ENCODE measurements at regions not wholly inside any gene's neighbourhood (a gene's known extent, or its start where the extent isn't known, plus 50 kb on each side); places are given as distances from the start of the nearest gene placed in this dataset.

- TF ChIP-seq, protein P1, sequence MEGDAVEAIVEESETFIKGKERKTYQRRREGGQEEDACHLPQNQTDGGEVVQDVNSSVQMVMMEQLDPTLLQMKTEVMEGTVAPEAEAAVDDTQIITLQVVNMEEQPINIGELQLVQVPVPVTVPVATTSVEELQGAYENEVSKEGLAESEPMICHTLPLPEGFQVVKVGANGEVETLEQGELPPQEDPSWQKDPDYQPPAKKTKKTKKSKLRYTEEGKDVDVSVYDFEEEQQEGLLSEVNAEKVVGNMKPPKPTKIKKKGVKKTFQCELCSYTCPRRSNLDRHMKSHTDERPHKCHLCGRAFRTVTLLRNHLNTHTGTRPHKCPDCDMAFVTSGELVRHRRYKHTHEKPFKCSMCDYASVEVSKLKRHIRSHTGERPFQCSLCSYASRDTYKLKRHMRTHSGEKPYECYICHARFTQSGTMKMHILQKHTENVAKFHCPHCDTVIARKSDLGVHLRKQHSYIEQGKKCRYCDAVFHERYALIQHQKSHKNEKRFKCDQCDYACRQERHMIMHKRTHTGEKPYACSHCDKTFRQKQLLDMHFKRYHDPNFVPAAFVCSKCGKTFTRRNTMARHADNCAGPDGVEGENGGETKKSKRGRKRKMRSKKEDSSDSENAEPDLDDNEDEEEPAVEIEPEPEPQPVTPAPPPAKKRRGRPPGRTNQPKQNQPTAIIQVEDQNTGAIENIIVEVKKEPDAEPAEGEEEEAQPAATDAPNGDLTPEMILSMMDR (IDR thresholded peaks at IDR 0.05 in 8 of 11, conservative IDR thresholded peaks at IDR 0.05 in 3 of 11) = no peak
- TF ChIP-seq POLR2A (IDR thresholded peaks at IDR 0.05) (no peak), POLR2AphosphoS5 (IDR thresholded peaks at IDR 0.05) (no peak)
Measured at GRCh38 chr13:84816567-84817105, 934.4 kb upstream of the SLITRK1 start.
